Astrocyte (in vitro differentiated cells and primary cell): ENCODE measurements at regions not wholly inside any gene's neighbourhood (a gene's known extent, or its start where the extent isn't known, plus 50 kb on each side); places are given as distances from the start of the nearest gene placed in this dataset.

Experiments used
- DNase-seq: peaks from one replicate; pipeline ENCODE4 v3.0.0-alpha.2; 2010; ENCODE audit warnings: low read depth
- FAIRE-seq: peaks from 2 replicates; lab custom pipeline; 2011; peaks lifted over from hg19 to GRCh38; lab: Jason Lieb, UNC
- H2AFZ ChIP-seq: 2 replicates; pipeline ENCODE4 v1.6.0; 2012; ENCODE audit warnings: low read depth, low read length, inconsistent platforms
- H3K27ac ChIP-seq: 2 replicates; pipeline ENCODE4 v1.5.1; 2011; ENCODE audit warnings: low read depth, low read length, inconsistent platforms
- H3K27me3 ChIP-seq: 2 replicates; pipeline ENCODE4 v1.6.0; 2011; ENCODE audit warnings: low read length, inconsistent platforms; ENCODE audit not compliant: insufficient read depth
- H3K36me3 ChIP-seq: 2 replicates; pipeline ENCODE4 v1.5.1; 2011; ENCODE audit warnings: low read length, inconsistent platforms; ENCODE audit not compliant: insufficient read depth
- H3K4me1 ChIP-seq: 2 replicates; pipeline ENCODE4 v1.5.1; 2011; ENCODE audit warnings: low read length, inconsistent platforms; ENCODE audit not compliant: insufficient read depth
- H3K4me2 ChIP-seq: 2 replicates; pipeline ENCODE4 v1.6.0; 2012; ENCODE audit warnings: low read length, inconsistent platforms
- H3K4me3 ChIP-seq: 2 replicates; pipeline ENCODE4 v1.5.1; 2011; ENCODE audit warnings: low read depth, mild to moderate bottlenecking, low read length, inconsistent platforms; ENCODE audit not compliant: insufficient read depth
- H3K79me2 ChIP-seq: 2 replicates; pipeline ENCODE4 v1.6.0; 2012; ENCODE audit warnings: mild to moderate bottlenecking, low read length, inconsistent platforms; ENCODE audit not compliant: insufficient read depth
- H3K9ac ChIP-seq: 2 replicates; pipeline ENCODE4 v1.6.0; 2012; ENCODE audit warnings: mild to moderate bottlenecking, low read length, inconsistent platforms
- H3K9me3 ChIP-seq: 2 replicates; pipeline ENCODE4 v1.5.1; 2012; ENCODE audit warnings: low read depth, mild to moderate bottlenecking, low read length, inconsistent platforms; ENCODE audit not compliant: insufficient read depth
- H4K20me1 ChIP-seq: 2 replicates; pipeline ENCODE4 v1.6.0; 2012; ENCODE audit warnings: low read length, inconsistent platforms; ENCODE audit not compliant: insufficient read depth
- H3K27ac Mint-ChIP-seq: one replicate; pipeline ENCODE4 v1.8.0; 2021; ENCODE audit warnings: mild to moderate bottlenecking, mixed read lengths; ENCODE audit not compliant: unreplicated experiment
- H3K27me3 Mint-ChIP-seq: one replicate; pipeline ENCODE4 v1.8.0; 2021; ENCODE audit warnings: low read depth, mixed read lengths; ENCODE audit not compliant: unreplicated experiment
- H3K36me3 Mint-ChIP-seq: one replicate; pipeline ENCODE4 v1.8.0; 2021; ENCODE audit warnings: low read depth, mixed read lengths; ENCODE audit not compliant: unreplicated experiment
- H3K4me1 Mint-ChIP-seq: one replicate; pipeline ENCODE4 v1.8.0; 2021; ENCODE audit warnings: low read depth, mixed read lengths; ENCODE audit not compliant: unreplicated experiment
- H3K4me3 Mint-ChIP-seq: one replicate; pipeline ENCODE4 v1.8.0; 2021; ENCODE audit warnings: mild to moderate bottlenecking, moderate library complexity, mixed read lengths; ENCODE audit not compliant: unreplicated experiment
- H3K9me3 Mint-ChIP-seq: one replicate; pipeline ENCODE4 v1.8.0; 2021; ENCODE audit warnings: mild to moderate bottlenecking, mixed read lengths; ENCODE audit not compliant: unreplicated experiment
- CTCF ChIP-seq: IDR thresholded peaks from 2 replicates; pipeline ENCODE4 v1.5.1; 2011; ENCODE audit warnings: low read depth, mild to moderate bottlenecking, inconsistent platforms, low read length, moderate library complexity; ENCODE audit not compliant: insufficient read depth
- EZH2 ChIP-seq: IDR thresholded peaks from 2 replicates; pipeline ENCODE4 v1.6.1; 2012; ENCODE audit warnings: mild to moderate bottlenecking, low read length, inconsistent platforms; ENCODE audit not compliant: insufficient read depth

- Histone ChIP-seq H3K36me3 (no peaks in the 10 kb centered on the region), H4K20me1 (no peaks in the 10 kb centered on the region), H3K27me3 (no peaks in the 10 kb centered on the region), H3K4me1 (no peaks in the 10 kb centered on the region), H3K4me2 (no peak overlapping the region), H3K4me3 (no peak overlapping the region), H3K79me2 (no peaks in the 10 kb centered on the region), H3K9me3 (no peaks in the 10 kb centered on the region), H3K27ac (no peak overlapping the region), H2AFZ (no peak overlapping the region), H3K9ac (no peak overlapping the region)
- H3K27ac Mint-ChIP-seq, result no peak overlapping the region
- no peaks in the 10 kb centered on the region for H3K36me3 Mint-ChIP-seq
- no peaks in the 10 kb centered on the region for H3K9me3 Mint-ChIP-seq
- TF ChIP-seq EZH2 (no peak), CTCF (no peak)
- H3K27me3 Mint-ChIP-seq, result no peaks in the 10 kb centered on the region
- DNase-seq, result no peak
- no peak for FAIRE-seq
- H3K4me1 Mint-ChIP-seq, result no peaks in the 10 kb centered on the region
- H3K4me3 Mint-ChIP-seq, result no peak overlapping the region
Observed at GRCh38 chr5:27220752-27221151, 182.4 kb upstream of the CDH9 start.

- H3K4me1 ChIP-seq, result no peaks in the 10 kb centered on the region
- no peaks in the 10 kb centered on the region for H3K9me3 ChIP-seq
- no peaks in the 10 kb centered on the region for H3K79me2 ChIP-seq
- FAIRE-seq (no peak), DNase-seq (no peak)
- Mint-ChIP-seq H3K9me3 (no peaks in the 10 kb centered on the region), H3K27me3 (no peaks in the 10 kb centered on the region), H3K27ac (no peak overlapping the region), H3K4me3 (no peak overlapping the region), H3K4me1 (no peaks in the 10 kb centered on the region), H3K36me3 (no peaks in the 10 kb centered on the region)
- H3K27ac ChIP-seq, result no peak overlapping the region
- H3K4me3 ChIP-seq, result no peak overlapping the region
- H3K4me2 ChIP-seq, result no peak overlapping the region
- H3K9ac ChIP-seq, result no peak overlapping the region
- no peaks in the 10 kb centered on the region for H4K20me1 ChIP-seq
- no peak overlapping the region for H2AFZ ChIP-seq
- TF ChIP-seq EZH2, result no peak
- no peak for TF ChIP-seq CTCF
- H3K36me3 ChIP-seq, result no peaks in the 10 kb centered on the region
- H3K27me3 ChIP-seq, result no peaks in the 10 kb centered on the region
Observed at GRCh38 chr5:27217977-27218376, 179.6 kb upstream of the CDH9 start.

- no peaks in the 10 kb centered on the region for H3K27me3 ChIP-seq
Observed at GRCh38 chr5:27217155-27217956, 179.0 kb upstream of the CDH9 start.

More at GRCh38 chr5:27217155-27217956, 179.0 kb upstream of the CDH9 start:
- Histone ChIP-seq H3K4me2 (no peak overlapping the region), H4K20me1 (no peaks in the 10 kb centered on the region), H2AFZ (no peak overlapping the region), H3K9ac (no peak overlapping the region), H3K4me3 (no peak overlapping the region), H3K4me1 (no peaks in the 10 kb centered on the region), H3K9me3 (no peaks in the 10 kb centered on the region), H3K79me2 (no peaks in the 10 kb centered on the region), H3K27ac (no peak overlapping the region), H3K36me3 (no peaks in the 10 kb centered on the region)
- no peak overlapping the region for H3K4me3 Mint-ChIP-seq
- no peaks in the 10 kb centered on the region for H3K9me3 Mint-ChIP-seq
- H3K36me3 Mint-ChIP-seq, result no peaks in the 10 kb centered on the region
- no peak overlapping the region for H3K27ac Mint-ChIP-seq
- H3K4me1 Mint-ChIP-seq, result no peaks in the 10 kb centered on the region
- FAIRE-seq (no peak), DNase-seq (no peak)
- no peaks in the 10 kb centered on the region for H3K27me3 Mint-ChIP-seq
- no peak for TF ChIP-seq CTCF
- no peak for TF ChIP-seq EZH2
